Muscle of back (tissue), 3 donors: ENCODE measurements at regions not wholly inside any gene's neighbourhood (a gene's known extent, or its start where the extent isn't known, plus 50 kb on each side); places are given as distances from the start of the nearest gene placed in this dataset.
A peak's percentile ranks its signal among the peaks of the same experiment; 100 is the strongest.

Experiments used
- DNase-seq, 3 donors: peaks; one replicate each; pipeline versions ENCODE4 v3.0.0 to v3.0.0-alpha.2; 2013

GRCh38 chr1:36675931-36676562 is 193.3 kb upstream of the CSF3R start:
- DNase-seq = no peak

- DNase-seq = no peak
Measured at GRCh38 chr1:36675106-36675505, 192.4 kb upstream of the CSF3R start.

DNA sequence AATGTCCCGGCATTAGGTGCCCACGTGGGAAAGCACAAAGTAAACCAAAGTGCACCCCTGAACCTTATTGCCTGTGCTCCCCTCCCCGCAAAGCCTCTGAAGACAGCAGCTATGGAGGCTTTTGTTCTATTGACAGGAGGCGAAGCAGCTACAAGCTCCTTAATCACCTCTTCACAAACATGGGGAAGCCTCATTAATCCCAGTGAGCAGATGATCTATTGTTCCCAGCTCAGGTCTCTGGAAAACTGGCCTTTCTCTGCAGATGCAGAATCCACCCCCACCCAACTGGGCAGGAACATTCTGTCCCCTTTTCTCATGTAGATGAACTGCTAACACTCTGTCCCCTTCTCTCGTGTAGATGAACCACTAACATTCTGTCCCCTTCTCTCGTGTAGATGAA is 190.5 kb upstream of the CSF3R start:
- DNase-seq = no peak

DNA sequence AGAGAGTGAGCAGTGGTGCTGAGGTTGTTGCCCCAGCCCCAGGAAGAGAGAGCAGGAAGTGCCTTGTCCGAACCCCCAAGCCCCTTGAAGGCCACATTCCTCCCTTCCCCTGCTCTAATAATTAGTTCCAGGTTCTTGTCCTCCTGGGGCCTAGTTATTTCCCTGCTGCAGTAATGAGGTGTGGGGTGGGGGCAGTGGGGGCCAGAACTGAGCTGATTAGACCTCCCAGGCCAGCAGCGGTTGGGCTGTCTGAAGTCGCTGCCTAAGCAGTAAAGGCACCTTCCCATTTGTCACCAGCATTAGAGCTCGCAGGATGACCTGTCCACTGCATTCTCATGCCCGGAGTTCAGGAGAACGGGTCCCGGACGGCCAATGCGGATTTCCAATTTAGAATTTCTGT is 186.5 kb upstream of the CSF3R start:
- no peak for DNase-seq

DNA sequence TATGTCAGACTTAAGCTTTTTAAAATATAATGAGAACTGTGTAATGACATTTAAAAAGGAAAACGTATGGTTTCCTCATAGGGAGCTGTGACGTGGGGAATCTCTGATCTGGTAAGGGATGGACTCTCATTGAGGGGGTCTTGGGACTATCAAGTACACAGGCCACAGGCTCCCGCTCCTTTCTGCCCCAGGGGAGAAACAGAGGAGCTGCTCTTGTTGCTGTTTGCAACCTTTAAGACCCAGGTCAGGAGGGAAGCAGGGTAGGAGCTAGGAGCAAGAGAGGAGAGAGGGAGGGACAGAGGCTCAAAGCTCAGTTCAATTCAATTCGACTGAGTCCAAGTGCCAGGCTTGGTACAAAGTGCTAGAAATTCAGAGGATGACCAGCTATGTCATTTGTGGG is 185.1 kb upstream of the CSF3R start:
- no peak for DNase-seq

DNA sequence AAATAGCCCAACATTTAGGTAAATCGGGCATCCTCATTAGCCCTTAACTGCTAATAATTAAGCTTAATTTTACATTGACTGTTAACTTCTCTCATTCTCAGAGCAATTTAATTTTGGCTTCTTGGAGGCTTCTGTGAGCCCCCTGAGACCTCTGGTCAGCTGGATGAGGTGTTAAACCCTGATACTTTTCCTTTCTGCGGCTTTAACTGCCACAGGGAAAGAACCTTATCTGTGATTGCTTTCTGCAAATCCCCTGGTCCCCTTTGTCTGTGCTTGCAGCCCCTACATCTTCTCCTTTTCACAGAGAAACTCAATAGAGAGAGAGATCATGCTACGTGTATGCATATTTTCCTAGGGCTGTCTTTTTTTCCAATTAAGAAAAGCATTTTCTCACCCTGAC is 184.5 kb upstream of the CSF3R start:
- no peak for DNase-seq

- no peak for DNase-seq
Measured at GRCh38 chr1:36665478-36666080, 182.9 kb upstream of the CSF3R start.

DNA sequence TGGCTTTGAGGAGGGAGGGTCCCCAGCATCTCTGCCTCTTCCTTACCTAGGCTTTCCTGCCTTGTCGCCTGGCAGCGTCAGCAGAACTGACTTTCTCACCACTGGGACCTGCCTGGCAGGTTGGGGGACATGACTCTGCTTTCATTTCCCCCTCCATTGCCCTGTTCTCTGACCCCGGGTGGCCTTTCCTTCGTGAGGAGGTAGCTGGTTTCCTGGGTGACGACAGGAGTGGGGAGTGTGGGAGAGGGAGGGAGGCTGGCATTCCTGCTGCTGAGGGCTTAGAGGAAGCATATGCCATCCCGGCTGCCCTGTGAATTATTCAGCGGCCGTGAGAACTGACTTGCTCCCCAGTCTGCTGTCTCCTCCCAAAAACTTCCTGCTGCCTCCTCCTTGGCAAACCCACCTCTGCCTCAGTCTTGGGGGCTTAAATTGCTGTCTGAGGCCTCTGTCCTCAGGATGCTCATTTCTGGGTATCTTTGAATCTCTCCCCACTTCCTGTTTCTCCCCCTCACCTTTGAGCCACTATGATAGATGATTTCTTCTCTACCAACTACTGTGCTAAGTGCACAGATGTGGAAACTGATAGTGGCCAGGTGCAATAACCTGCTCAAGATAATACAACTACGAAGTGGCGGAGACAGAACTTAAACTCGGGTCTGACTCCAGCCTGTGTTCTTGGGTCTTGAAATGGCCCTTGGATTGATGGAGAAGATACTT is 182.0 kb upstream of the CSF3R start:
- no peak for DNase-seq

DNA sequence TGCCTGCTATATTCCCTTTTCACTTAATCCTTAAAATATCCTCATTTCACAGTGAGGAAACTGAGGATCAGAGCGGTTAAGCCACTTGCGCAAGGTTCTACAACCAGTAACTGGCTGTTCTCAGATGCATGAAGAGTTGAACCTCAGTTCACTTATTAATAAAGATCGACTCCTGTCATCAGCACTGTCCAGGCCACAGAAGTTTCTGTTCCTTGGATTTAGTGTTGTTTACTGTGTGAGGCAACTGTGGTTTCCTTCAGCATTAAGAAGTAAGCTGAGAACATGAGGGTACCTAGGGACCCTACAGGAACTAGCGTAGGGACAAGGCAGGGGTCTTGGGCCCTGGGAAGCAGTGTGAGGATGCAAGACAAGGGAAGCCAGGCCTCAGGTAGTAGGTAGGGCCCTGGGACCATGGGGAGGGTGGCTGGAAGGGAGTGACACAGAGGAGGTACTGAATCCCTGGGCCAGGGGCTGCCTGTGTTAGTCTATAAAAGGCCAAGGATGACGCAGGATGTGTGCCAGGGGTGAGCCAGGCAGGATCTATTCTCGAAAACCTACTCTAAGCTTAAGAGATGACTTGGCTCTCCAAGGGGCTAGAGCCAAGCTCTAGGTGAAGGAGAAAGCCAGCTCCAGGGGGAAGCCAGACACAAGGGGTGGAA is 181.2 kb upstream of the CSF3R start:
- no peak for DNase-seq

GRCh38 chr1:36658838-36659237 is 176.1 kb upstream of the CSF3R start:
- no peak for DNase-seq

DNA sequence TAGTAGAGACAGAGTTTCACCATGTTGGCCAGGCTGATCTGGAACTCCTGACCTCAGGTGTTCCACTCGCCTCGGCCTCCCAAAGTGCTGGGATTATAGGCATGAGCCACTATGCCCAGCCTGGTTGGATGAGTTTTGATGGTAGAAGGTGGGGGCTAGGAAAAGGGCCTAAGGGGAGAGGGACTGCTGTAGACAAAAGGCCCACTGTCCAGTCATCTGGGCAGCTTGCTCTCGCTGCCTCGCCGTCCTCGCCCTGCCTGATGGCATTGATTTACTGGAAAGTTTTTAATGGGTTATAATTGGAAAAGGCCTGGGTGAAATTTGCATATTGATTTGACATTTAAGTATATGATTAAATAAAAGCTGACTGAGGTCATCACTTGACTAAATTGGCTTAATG is 175.1 kb upstream of the CSF3R start:
- DNase-seq = no peak

DNA sequence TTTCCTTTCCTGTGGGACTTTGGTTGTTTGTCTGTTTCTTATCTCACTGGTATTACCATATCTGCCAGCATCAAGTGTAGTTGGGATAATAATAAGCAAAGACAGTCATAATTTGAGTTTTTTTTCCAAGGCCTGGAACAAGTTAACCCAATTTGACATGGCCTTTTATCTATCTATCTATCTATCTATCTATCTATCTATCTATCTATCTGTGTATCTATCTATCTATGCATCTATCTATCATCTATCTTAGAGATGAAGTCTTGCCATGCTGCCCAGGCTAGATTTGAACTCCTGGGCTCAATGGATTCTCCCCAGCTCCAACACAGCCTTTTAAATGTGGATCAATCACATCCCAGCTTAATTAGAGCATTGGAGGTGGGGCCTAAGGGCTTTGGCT is 174.1 kb upstream of the CSF3R start:
- DNase-seq = no peak

DNA sequence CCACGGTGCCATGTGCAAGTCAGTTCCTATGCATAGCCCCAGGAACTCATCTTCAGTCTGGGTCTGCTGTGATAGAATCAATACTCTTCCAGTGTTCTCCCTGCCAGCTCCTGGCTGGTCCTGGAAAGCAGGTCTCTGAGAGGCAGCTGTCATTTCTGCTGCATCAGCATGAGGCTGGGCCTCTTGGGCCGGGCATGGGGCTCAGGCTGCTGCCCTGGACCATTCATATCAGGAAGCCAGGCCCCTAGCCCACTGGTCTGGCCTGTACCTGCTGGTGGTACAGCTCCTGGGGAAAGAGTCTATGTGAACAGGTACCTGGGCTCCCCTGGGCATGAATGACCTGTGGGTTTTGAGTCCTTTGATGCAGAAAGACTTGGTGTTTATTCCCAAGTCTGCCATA is 173.6 kb upstream of the CSF3R start:
- no peak for DNase-seq

- DNase-seq = no peak
Measured at GRCh38 chr1:36654586-36654985, 171.9 kb upstream of the CSF3R start.

- DNase-seq = peak; percentile 2 to 14 (median 6)
Measured at GRCh38 chr1:36653850-36654249, 171.1 kb upstream of the CSF3R start.

DNA sequence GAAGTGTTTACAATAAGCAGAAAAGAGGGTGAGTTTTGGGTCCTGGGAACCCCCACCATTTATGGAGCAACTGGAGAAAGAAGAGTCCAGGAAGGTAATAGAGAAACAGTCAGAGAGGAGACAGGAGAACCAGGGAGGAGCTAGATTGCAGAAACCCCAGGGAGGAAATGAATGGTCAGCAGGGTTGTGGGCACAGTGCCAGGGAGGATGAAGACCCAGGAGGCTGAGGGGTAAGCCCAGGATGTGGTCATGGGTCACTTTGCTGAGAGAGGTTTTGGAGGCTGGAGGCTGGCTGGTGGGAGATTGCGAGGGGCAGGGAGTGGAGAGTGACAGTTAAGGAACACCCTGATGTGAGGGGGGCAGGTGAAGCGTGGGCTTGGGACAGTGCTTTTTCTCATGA is 169.9 kb upstream of the CSF3R start:
- DNase-seq = no peak

DNA sequence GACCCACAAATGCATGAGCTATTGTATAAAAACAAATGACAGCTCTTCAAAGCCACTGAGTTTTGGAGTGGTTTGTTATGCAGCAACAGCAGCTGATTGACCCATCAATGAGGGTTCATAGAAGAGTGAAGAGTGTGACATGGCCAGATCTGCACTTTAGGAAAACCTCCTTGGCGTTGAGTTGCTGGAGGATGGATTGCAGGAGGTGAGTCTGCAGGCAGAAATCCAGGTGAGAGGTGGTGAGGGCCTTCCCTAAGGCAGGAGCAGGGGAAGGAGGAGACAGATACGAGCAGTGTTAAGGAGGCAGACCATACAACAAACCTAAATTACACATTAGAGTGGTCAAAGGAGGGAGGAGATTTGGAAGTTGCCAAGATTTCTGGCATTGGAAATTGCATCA is 169.3 kb upstream of the CSF3R start:
- DNase-seq = no peak

- DNase-seq = no peak
Measured at GRCh38 chr1:36651176-36651910, 168.6 kb upstream of the CSF3R start.

- peak; percentile 17 to 43 (median 41) for DNase-seq
Measured at GRCh38 chr1:36650200-36651065, 167.7 kb upstream of the CSF3R start.

DNA sequence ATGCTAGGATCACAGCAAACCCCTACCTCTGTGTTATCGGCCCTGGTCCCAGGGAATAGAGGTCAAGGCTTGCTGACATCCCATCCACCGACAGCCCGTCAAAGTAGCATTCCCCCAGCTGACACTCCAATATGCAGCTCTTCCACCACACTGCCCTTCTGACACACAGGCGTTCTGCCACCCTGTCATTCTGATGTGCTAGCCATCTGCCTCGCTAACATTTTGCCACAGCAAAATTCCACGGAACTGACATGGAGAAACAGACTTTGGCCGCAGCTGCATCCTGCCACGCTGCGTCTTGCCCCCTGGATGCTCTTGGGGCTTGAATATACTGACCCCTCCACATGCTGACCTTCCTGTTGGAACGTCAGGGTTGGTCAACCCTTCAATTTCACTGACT is 163.2 kb upstream of the CSF3R start:
- DNase-seq = no peak

DNA sequence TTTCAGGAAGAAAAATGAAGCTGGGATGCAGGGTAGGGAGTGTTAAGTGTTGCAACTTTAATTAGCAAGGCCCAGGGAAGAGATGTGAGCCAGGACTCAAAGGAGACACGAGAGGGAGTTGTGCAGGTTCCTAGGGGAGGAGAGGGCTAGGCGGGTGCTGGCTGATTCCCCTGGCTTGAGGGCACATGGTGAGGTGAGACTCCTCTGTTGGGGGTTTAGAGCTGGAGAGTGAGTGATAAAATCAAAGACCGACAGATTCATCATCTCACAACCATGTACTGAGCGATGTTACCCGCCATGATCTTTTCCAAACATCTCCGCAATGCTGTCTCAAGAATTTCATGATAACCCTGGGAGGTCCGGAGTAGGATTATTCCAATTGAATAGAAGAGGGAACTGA is 161.8 kb upstream of the CSF3R start:
- no peak for DNase-seq
